Right cardiac atrium (tissue), 5 donors: ENCODE measurements at regions not wholly inside any gene's neighbourhood (a gene's known extent, or its start where the extent isn't known, plus 50 kb on each side); places are given as distances from the start of the nearest gene placed in this dataset.
A peak's percentile ranks its signal among the peaks of the same experiment; 100 is the strongest.

Source experiments
- ATAC-seq, 2 donors: fragments of 200-7000 bp; cut with Tn5 transposase; one replicate each; pipeline versions ENCODE4 v1.8.0 to v1.9.1; 2020; ENCODE audit warnings: moderate library complexity in 2 of 2, mild to moderate bottlenecking in 1 of 2
- DNase-seq, 3 donors: peaks; one replicate each; pipeline ENCODE4 v3.0.0-alpha.2; 2020
- H3K27ac ChIP-seq: one replicate; pipeline ENCODE4 v1.5.1; 2013; ENCODE audit warnings: mild to moderate bottlenecking, low read length, control low read depth, moderate library complexity
- H3K27me3 ChIP-seq: one replicate; pipeline ENCODE4 v1.6.1; 2013; ENCODE audit not compliant: control insufficient read depth, insufficient read depth
- H3K4me1 ChIP-seq: one replicate; pipeline ENCODE4 v1.6.1; 2013; ENCODE audit warnings: low read length; ENCODE audit not compliant: control insufficient read depth, insufficient read depth
- H3K4me3 ChIP-seq: one replicate; pipeline ENCODE4 v1.5.1; 2013; ENCODE audit warnings: low read length, control low read depth
- H3K9me3 ChIP-seq: one replicate; pipeline ENCODE4 v1.6.1; 2013; ENCODE audit warnings: low read length; ENCODE audit not compliant: control insufficient read depth
- WGBS: extraction: QIAGEN DNeasy Blood & Tissue Kit; methylation state at CpG from one replicate; pipeline ENCODE4 v1.1.7; 2013; 5-methylcytosine and 5-hydroxymethylcytosine counted together
- intact Hi-C, 4 donors: fragments of 100-400 bp; cut with DNase I; formaldehyde crosslinking; loops; one replicate each; pipeline versions ENCODE4 v1.11.0 to v1.14.0; 2022 to 2023
- donor health status: healthy with polysubstance abuse.
- donor health status: DM: no; HTN: yes; CAD: no.
- donor health status: DM: no; HTN: no; CAD: no.
- donor health status: DM: no; HTN: yes; CAD: no; lungs with severe emphysema.
- donor health status: DM: yes; HTN: yes; CAD: no.

GRCh38 chr5:155416765-155417164, 403.2 kb downstream of the KIF4B start:
- DNase-seq (no peak), ATAC-seq (no peak)
- H3K4me3 ChIP-seq = no peak overlapping the region
- intact Hi-C loops = no loop called here
- H3K27me3 ChIP-seq = no peaks in the 10 kb centered on the region
- no peaks in the 10 kb centered on the region for H3K9me3 ChIP-seq
- 91% methylated on average over 1 of the region's 1 CpG for WGBS
- H3K27ac ChIP-seq = no peak overlapping the region
- no peaks in the 10 kb centered on the region for H3K4me1 ChIP-seq

- intact Hi-C loops = no loop called here
- DNase-seq = no peak
- H3K4me1 ChIP-seq = no peaks in the 10 kb centered on the region
- H3K4me3 ChIP-seq = no peak overlapping the region
- no peaks in the 10 kb centered on the region for H3K27me3 ChIP-seq
- no peak overlapping the region for H3K27ac ChIP-seq
- 37% methylated on average over 5 of the region's 5 CpGs for WGBS
- no peak for ATAC-seq
- no peaks in the 10 kb centered on the region for H3K9me3 ChIP-seq
These were observed 405.5 kb downstream of the KIF4B start for GRCh38 chr5:155418960-155419579.

- Histone ChIP-seq H3K27me3 (no peaks in the 10 kb centered on the region), H3K9me3 (no peaks in the 10 kb centered on the region), H3K27ac (no peak overlapping the region), H3K4me3 (no peak overlapping the region), H3K4me1 (no peaks in the 10 kb centered on the region)
- DNase-seq = no peak
- intact Hi-C loops = no loop called here
- 86% methylated on average over 4 of the region's 4 CpGs for WGBS
- ATAC-seq = no peak
These were observed 416.6 kb downstream of the KIF4B start for GRCh38 chr5:155430192-155430591.

GRCh38 chr5:155434267-155434666, 420.7 kb downstream of the KIF4B start:
- intact Hi-C loops = no loop called here
- H3K27me3 ChIP-seq = no peaks in the 10 kb centered on the region
- no peak overlapping the region for H3K4me3 ChIP-seq
- H3K9me3 ChIP-seq = peaks cover 1% of the 10 kb centered on the region
- no peaks in the 10 kb centered on the region for H3K4me1 ChIP-seq
- no peak overlapping the region for H3K27ac ChIP-seq
- DNase-seq (no peak), ATAC-seq (no peak)
- 33% methylated on average over 1 of the region's 1 CpG for WGBS

GRCh38 chr5:155434681-155435080, 421.1 kb downstream of the KIF4B start:
- Histone ChIP-seq H3K4me3 (no peak overlapping the region), H3K4me1 (no peaks in the 10 kb centered on the region), H3K9me3 (peaks cover 1% of the 10 kb centered on the region), H3K27me3 (no peaks in the 10 kb centered on the region), H3K27ac (no peak overlapping the region)
- DNase-seq (peak in 1 of 3 donors; percentile 9), ATAC-seq (no peak)
- WGBS = 69% methylated on average over 2 of the region's 2 CpGs
- intact Hi-C loops = no loop called here

GRCh38 chr5:155441849-155442248, 428.3 kb downstream of the KIF4B start:
- Histone ChIP-seq H3K27me3 (no peaks in the 10 kb centered on the region), H3K9me3 (no peaks in the 10 kb centered on the region), H3K4me3 (no peak overlapping the region), H3K27ac (no peak overlapping the region), H3K4me1 (no peaks in the 10 kb centered on the region)
- no peak for DNase-seq
- ATAC-seq = no peak
- intact Hi-C loops = no loop called here

- WGBS = 66% methylated on average over 2 of the region's 2 CpGs
- ATAC-seq = no peak
- intact Hi-C loops = no loop called here
- Histone ChIP-seq H3K9me3 (no peaks in the 10 kb centered on the region), H3K27ac (no peak overlapping the region), H3K27me3 (no peaks in the 10 kb centered on the region), H3K4me1 (no peaks in the 10 kb centered on the region), H3K4me3 (no peak overlapping the region)
- no peak for DNase-seq
These were observed 437.6 kb downstream of the KIF4B start for GRCh38 chr5:155451106-155451505.

- ATAC-seq = no peak
These were observed 442.4 kb downstream of the KIF4B start for GRCh38 chr5:155455791-155456514.

GRCh38 chr5:155459889-155460500, 446.4 kb downstream of the KIF4B start:
- no peak for ATAC-seq
- H3K4me3 ChIP-seq = no peak overlapping the region
- H3K27ac ChIP-seq = no peak overlapping the region
- intact Hi-C loops = no loop called here
- WGBS = 83% methylated on average over 1 of the region's 1 CpG
- H3K9me3 ChIP-seq = no peaks in the 10 kb centered on the region
- H3K4me1 ChIP-seq = no peaks in the 10 kb centered on the region
- no peaks in the 10 kb centered on the region for H3K27me3 ChIP-seq
- DNase-seq = no peak

More at GRCh38 chr5:155455791-155456514, 442.4 kb downstream of the KIF4B start:
- H3K9me3 ChIP-seq = no peaks in the 10 kb centered on the region
- intact Hi-C loops = no loop called here
- 83% methylated on average over 4 of the region's 4 CpGs for WGBS
- no peaks in the 10 kb centered on the region for H3K27me3 ChIP-seq
- no peaks in the 10 kb centered on the region for H3K4me1 ChIP-seq
- no peak overlapping the region for H3K27ac ChIP-seq
- no peak overlapping the region for H3K4me3 ChIP-seq
- no peak for DNase-seq

GRCh38 chr5:155460501-155460931, 447.0 kb downstream of the KIF4B start:
- Histone ChIP-seq H3K27me3 (no peaks in the 10 kb centered on the region), H3K4me1 (no peaks in the 10 kb centered on the region), H3K9me3 (no peaks in the 10 kb centered on the region), H3K4me3 (no peak overlapping the region), H3K27ac (no peak overlapping the region)
- DNase-seq (no peak), ATAC-seq (no peak)
- intact Hi-C loops = no loop called here
- 53% methylated on average over 2 of the region's 2 CpGs for WGBS

GRCh38 chr5:155461304-155461703, 447.7 kb downstream of the KIF4B start:
- WGBS = 79% methylated on average over 4 of the region's 4 CpGs
- intact Hi-C loops = no loop called here
- Histone ChIP-seq H3K4me3 (no peak overlapping the region), H3K27me3 (no peaks in the 10 kb centered on the region), H3K9me3 (no peaks in the 10 kb centered on the region), H3K4me1 (no peaks in the 10 kb centered on the region), H3K27ac (no peak overlapping the region)
- ATAC-seq = no peak
- no peak for DNase-seq
